ENCODE measurements at regions not wholly inside any gene's neighbourhood (a gene's known extent, or its start where the extent isn't known, plus 50 kb on each side); places are given as distances from the start of the nearest gene placed in this dataset.
"Not testable (repeated sequence)": the region's sequence is repeated elsewhere in the genome, so short reads cannot be mapped to it uniquely, and the experiment has no call there.

DNA sequence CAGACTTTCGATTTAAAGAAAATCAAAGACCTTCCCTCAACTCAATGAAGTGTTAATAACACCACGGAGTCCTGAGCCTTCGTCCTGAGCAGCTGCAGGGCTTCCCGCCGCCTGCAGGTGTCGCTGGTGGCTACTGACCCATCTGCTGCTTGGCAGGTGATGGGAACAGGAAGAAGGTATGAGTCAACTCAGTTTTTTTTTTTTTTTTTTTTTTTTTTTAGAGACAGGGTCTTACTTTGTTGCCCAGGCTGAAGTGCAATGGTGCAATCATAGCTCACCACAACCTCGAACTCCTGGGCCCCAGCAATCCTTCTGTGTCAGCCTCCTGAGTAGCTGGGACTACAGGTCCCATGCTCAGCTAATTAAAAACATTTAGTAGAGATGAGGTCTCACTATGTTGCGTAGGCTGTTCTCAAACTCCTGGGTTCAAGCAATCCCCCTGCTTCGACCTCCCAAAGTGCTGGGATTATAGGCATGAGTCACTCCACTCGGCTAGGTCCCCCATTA is 185.7 kb upstream of the IL12B start:
- peak; percentile 68 to 82 for DNase-seq
- Histone ChIP-seq H3K4me1 (peaks cover 24 to 27% of the 10 kb centered on the region in 2 donors), H3K27ac (no peak overlapping the region), H3K9me3 (no peaks in the 10 kb centered on the region), H3K4me3 (replicated peaks in 1 of 3) (no peak overlapping the region), H3K36me3 (no peaks in the 10 kb centered on the region), H3K27me3 (no peaks in the 10 kb centered on the region)
- WGBS, 2 donors, result 41 to 45% methylated on average over 10 of the region's 10 CpGs
- TF ChIP-seq CTCF (IDR thresholded peaks at IDR 0.05), result peak; percentile 20 to 93 (median 74)
- no peak for TF ChIP-seq POLR2A (IDR thresholded peaks at IDR 0.05)
- intact Hi-C loops (cut with DNase I), result loop anchor here (10.0 kb wide), 1 partner anchor 399 kb away; the partner anchor contains the start of gene ADRA1B

DNA sequence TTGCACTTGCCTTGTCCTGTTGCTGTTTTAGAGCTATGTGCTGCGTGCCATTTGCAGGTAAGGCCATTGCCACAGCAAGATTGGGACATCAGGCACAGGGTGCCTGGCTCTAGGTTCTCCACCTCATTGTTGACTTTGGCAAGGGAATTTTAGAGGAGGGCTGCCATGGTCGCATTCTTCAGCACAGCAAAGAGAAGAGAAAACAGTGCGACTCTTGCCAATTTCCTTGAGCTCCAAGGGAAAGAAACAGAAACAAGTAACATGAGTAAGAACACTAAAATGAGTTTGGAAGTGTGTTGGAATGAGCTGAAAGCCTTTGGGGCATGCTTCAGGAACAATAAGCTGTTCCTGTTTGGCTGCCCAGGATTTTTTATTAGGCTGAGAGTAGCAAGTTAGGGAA is 188.1 kb upstream of the IL12B start:
- TF ChIP-seq CTCF (IDR thresholded peaks at IDR 0.05), result no peak
- TF ChIP-seq POLR2A (IDR thresholded peaks at IDR 0.05), result no peak
- Histone ChIP-seq H3K27me3 (no peaks in the 10 kb centered on the region), H3K4me1 (peaks cover 24 to 27% of the 10 kb centered on the region in 2 donors), H3K36me3 (no peaks in the 10 kb centered on the region), H3K9me3 (no peaks in the 10 kb centered on the region), H3K27ac (peak overlapping the region; percentile 34 to 51 (median 46)), H3K4me3 (replicated peaks in 1 of 3) (no peak overlapping the region)
- WGBS, 2 donors, result 32 to 41% methylated on average over 3 of the region's 3 CpGs
- intact Hi-C loops (cut with DNase I), result loop anchor here (10.0 kb wide), 1 partner anchor 396 kb away; the partner anchor contains the start of gene ADRA1B
- peak; percentile 57 to 71 for DNase-seq

DNA sequence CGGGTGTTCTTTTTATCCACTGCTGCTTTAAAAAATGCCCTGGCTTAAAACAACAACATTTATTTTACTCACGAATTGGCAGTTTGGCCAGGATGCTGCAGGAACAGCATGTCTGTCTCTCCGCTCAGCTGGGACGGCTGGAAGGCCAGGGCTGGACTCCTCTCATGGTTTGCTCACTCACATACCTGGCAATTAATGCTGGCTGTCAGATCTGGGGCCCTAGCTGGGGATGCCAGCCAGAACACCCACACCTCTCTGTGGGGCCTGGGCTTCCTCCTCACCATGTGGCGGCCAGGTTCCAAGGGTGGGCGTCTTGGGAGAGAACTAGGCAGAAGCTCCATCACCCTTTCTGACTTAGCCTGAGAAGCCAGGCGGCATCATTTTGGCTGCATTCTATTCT is 189.1 kb upstream of the IL12B start:
- no peaks in the 10 kb centered on the region for H3K27me3 ChIP-seq
- intact Hi-C loops (cut with DNase I), result loop anchor here (10.0 kb wide), 1 partner anchor 395 kb away; the partner anchor contains the start of gene ADRA1B
- H3K4me3 ChIP-seq (replicated peaks in 1 of 3), result no peak overlapping the region
- H3K9me3 ChIP-seq, result no peaks in the 10 kb centered on the region
- no peaks in the 10 kb centered on the region for H3K36me3 ChIP-seq
- peaks cover 24 to 27% of the 10 kb centered on the region in 2 donors for H3K4me1 ChIP-seq
- no peak for TF ChIP-seq POLR2A (IDR thresholded peaks at IDR 0.05)
- TF ChIP-seq CTCF (IDR thresholded peaks at IDR 0.05), result no peak
- 51 to 58% methylated on average over 6 to 7 of the region's 7 CpGs for WGBS, 2 donors
- DNase-seq, result peak; percentile 70 to 74
- H3K27ac ChIP-seq, result peak overlapping the region in 1 of 3 donors; percentile 51

DNA sequence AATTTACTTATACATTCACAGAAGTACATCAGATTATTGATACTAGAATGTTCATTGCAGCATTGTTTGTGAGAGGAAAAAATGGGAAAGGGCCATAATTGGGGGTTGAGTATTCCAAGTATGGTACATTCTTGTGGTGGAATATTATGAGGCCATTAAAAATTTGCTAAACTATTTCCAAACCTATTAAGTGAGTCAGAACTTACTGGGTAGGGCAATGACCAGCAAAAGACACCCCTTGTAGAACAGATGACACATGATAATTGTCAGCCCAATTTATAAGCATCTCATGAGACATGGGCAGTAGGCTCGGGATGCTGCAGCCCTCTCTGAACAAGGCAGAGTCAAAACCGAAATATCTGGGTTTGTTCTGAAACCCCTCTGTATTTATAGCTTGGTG is 192.6 kb upstream of the IL12B start:
- Histone ChIP-seq H3K4me1 (peaks cover 11 to 17% of the 10 kb centered on the region in 2 donors), H3K36me3 (no peaks in the 10 kb centered on the region), H3K27ac (no peak overlapping the region), H3K9me3 (no peaks in the 10 kb centered on the region), H3K4me3 (replicated peaks in 1 of 3) (no peak overlapping the region), H3K27me3 (no peaks in the 10 kb centered on the region)
- TF ChIP-seq POLR2A (IDR thresholded peaks at IDR 0.05) (no peak), CTCF (IDR thresholded peaks at IDR 0.05) (no peak)
- intact Hi-C loops (cut with DNase I), result no loop called here
- no peak for DNase-seq
- WGBS, 2 donors, result 87 to 97% methylated on average over 2 of the region's 2 CpGs

DNA sequence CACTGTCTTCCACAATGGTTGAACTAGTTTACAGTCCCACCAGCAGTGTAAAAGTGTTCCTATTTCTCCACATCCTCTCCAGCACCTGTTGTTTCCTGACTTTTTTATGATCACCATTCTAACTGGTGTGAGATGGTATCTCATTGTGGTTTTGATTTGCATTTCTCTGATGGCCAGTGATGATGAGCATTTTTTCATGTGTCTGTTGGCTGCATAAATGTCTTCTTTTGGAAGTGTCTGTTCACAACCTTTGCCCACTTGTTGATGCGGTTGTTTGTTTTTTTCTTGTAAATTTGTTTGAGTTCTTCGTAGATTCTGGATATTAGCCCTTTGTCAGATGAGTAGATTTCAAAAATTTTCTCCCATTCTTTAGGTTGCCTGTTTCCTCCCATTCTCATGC is 194.0 kb upstream of the IL12B start:
- intact Hi-C loops (cut with DNase I); H3K9me3 ChIP-seq; H3K4me3 ChIP-seq (replicated peaks in 1 of 3); H3K4me1 ChIP-seq; H3K36me3 ChIP-seq; H3K27me3 ChIP-seq; DNase-seq; H3K27ac ChIP-seq: not testable (repeated sequence)
- WGBS, 2 donors, result 89 to 93% methylated on average over 2 of the region's 2 CpGs
